Sigmoid colon (tissue), 3 donors: ENCODE measurements at regions not wholly inside any gene's neighbourhood (a gene's known extent, or its start where the extent isn't known, plus 50 kb on each side); places are given as distances from the start of the nearest gene placed in this dataset.

ENCODE experiments used
- CTCF ChIP-seq, 4 experiments: fragments of 450-650 bp in 3 of 4; fragments of 200-600 bp in 1 of 4; IDR thresholded peaks; one replicate each; pipeline ENCODE4 v1.5.1; 2016 to 2019; ENCODE audit warnings: antibody characterized with exemption in 4 of 4, mild to moderate bottlenecking in 3 of 4, moderate library complexity in 2 of 4
- POLR2A ChIP-seq, 2 donors: fragments of 450-650 bp; IDR thresholded peaks; one replicate each; pipeline ENCODE4 v1.6.1; 2016; ENCODE audit warnings: antibody characterized with exemption in 2 of 2, mild to moderate bottlenecking in 2 of 2, moderate library complexity in 2 of 2

- TF ChIP-seq CTCF (IDR thresholded peaks at IDR 0.05) (no peak), POLR2A (IDR thresholded peaks at IDR 0.05) (no peak)
These were observed 147.7 kb upstream of the VGLL2 start for GRCh38 chr6:117117652-117118051.
